ENCODE measurements at regions not wholly inside any gene's neighbourhood (a gene's known extent, or its start where the extent isn't known, plus 50 kb on each side); places are given as distances from the start of the nearest gene placed in this dataset.

DNA sequence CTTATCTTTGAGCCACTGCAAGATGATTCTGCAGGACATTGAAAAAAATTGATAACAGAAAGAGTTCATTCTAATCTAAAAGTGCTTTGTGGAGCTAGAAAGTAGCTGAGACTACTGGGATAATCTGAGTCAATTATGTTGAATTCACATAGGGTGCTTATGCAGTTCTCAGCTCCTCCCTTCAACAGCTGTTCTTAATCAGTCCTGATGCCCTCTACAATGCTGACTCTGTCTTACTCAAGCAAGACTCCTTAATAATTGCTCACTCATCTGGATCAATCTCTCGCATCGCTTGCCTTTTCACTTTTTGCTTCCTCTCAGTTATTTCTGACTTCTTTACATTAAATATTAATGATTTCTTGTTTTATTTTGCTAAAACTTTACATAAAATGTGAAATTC, 182.1 kb downstream of the PCDH17 start:
- Histone ChIP-seq H3K4me2 (ENCODE audit: low read length) (no peak overlapping the region), H4K20me1 (ENCODE audit: insufficient read depth, low read length) (no peaks in the 10 kb centered on the region), H3K27me3 (ENCODE audit: insufficient read depth, low read length) (no peaks in the 10 kb centered on the region), H2AFZ (ENCODE audit: low read depth, low read length) (no peak overlapping the region), H3K9me3 (ENCODE audit: insufficient read depth, low read depth, low read length) (no peaks in the 10 kb centered on the region), H3K4me3 (ENCODE audit: insufficient read depth, low read depth, low read length) (no peak overlapping the region), H3K4me1 (ENCODE audit: insufficient read depth, low read length) (no peaks in the 10 kb centered on the region), H3K9ac (ENCODE audit: low read length) (no peak overlapping the region), H3K36me3 (ENCODE audit: insufficient read depth, low read length) (no peaks in the 10 kb centered on the region), H3K79me2 (ENCODE audit: insufficient read depth, low read length) (no peaks in the 10 kb centered on the region), H3K27ac (ENCODE audit: low read depth, low read length) (no peak overlapping the region)
- Mint-ChIP-seq H3K36me3 (ENCODE audit: low read depth, unreplicated experiment) (no peaks in the 10 kb centered on the region), H3K4me1 (ENCODE audit: low read depth, unreplicated experiment) (no peaks in the 10 kb centered on the region), H3K27me3 (ENCODE audit: low read depth, unreplicated experiment) (no peaks in the 10 kb centered on the region), H3K4me3 (ENCODE audit: unreplicated experiment) (no peak overlapping the region), H3K27ac (ENCODE audit: unreplicated experiment) (no peak overlapping the region), H3K9me3 (ENCODE audit: unreplicated experiment) (no peaks in the 10 kb centered on the region)
- TF ChIP-seq EZH2 (IDR thresholded peaks at IDR 0.05; ENCODE audit: insufficient read depth, low read length) (no peak), CTCF (IDR thresholded peaks at IDR 0.05; ENCODE audit: insufficient read depth, low read depth, low read length) (no peak)
- peak; percentile 31 for DNase-seq (ENCODE audit: low read depth)
- FAIRE-seq: no peak

- Mint-ChIP-seq H3K27me3 (ENCODE audit: low read depth, unreplicated experiment) (no peaks in the 10 kb centered on the region), H3K27ac (ENCODE audit: unreplicated experiment) (no peak overlapping the region), H3K9me3 (ENCODE audit: unreplicated experiment) (no peaks in the 10 kb centered on the region), H3K4me1 (ENCODE audit: low read depth, unreplicated experiment) (no peaks in the 10 kb centered on the region), H3K36me3 (ENCODE audit: low read depth, unreplicated experiment) (no peaks in the 10 kb centered on the region), H3K4me3 (ENCODE audit: unreplicated experiment) (no peak overlapping the region)
- no peak overlapping the region for H3K27ac ChIP-seq (ENCODE audit: low read depth, low read length)
- DNase-seq (ENCODE audit: low read depth): no peak
- H3K9me3 ChIP-seq (ENCODE audit: insufficient read depth, low read depth, low read length): no peaks in the 10 kb centered on the region
- H3K4me2 ChIP-seq (ENCODE audit: low read length): no peak overlapping the region
- TF ChIP-seq EZH2 (IDR thresholded peaks at IDR 0.05; ENCODE audit: insufficient read depth, low read length) (no peak), CTCF (IDR thresholded peaks at IDR 0.05; ENCODE audit: insufficient read depth, low read depth, low read length) (no peak)
- no peak overlapping the region for H3K9ac ChIP-seq (ENCODE audit: low read length)
- H3K4me3 ChIP-seq (ENCODE audit: insufficient read depth, low read depth, low read length): no peak overlapping the region
- FAIRE-seq: no peak
- no peaks in the 10 kb centered on the region for H3K79me2 ChIP-seq (ENCODE audit: insufficient read depth, low read length)
- no peaks in the 10 kb centered on the region for H4K20me1 ChIP-seq (ENCODE audit: insufficient read depth, low read length)
- H2AFZ ChIP-seq (ENCODE audit: low read depth, low read length): no peak overlapping the region
- H3K36me3 ChIP-seq (ENCODE audit: insufficient read depth, low read length): no peaks in the 10 kb centered on the region
- H3K4me1 ChIP-seq (ENCODE audit: insufficient read depth, low read length): no peaks in the 10 kb centered on the region
- H3K27me3 ChIP-seq (ENCODE audit: insufficient read depth, low read length): no peaks in the 10 kb centered on the region
Measured at GRCh38 chr13:57815600-57815999, 184.1 kb downstream of the PCDH17 start.

DNA sequence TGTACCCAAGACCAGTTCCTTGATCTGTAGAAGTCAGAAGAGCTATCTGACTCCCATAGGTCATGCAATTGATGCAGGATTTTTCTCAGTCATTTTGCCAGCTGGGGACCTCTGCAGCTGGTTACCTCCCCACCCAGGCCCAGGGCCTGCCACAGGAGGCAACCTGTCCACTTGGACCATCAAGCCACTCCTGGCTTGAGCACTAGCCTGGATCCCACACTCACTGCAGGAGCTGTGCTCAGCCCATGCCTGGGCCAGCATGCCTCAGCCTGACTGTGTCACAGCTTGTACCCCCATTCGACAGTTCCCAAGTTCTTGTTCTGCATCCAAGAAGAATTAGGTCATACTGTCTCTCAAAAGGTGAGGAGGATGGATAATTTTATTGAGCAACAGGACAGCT, 189.4 kb downstream of the PCDH17 start:
- Mint-ChIP-seq H3K4me1 (ENCODE audit: low read depth, unreplicated experiment) (no peaks in the 10 kb centered on the region), H3K4me3 (ENCODE audit: unreplicated experiment) (no peak overlapping the region), H3K36me3 (ENCODE audit: low read depth, unreplicated experiment) (no peaks in the 10 kb centered on the region), H3K27me3 (ENCODE audit: low read depth, unreplicated experiment) (no peaks in the 10 kb centered on the region), H3K27ac (ENCODE audit: unreplicated experiment) (no peak overlapping the region), H3K9me3 (ENCODE audit: unreplicated experiment) (no peaks in the 10 kb centered on the region)
- Histone ChIP-seq H3K79me2 (ENCODE audit: insufficient read depth, low read length) (no peaks in the 10 kb centered on the region), H3K36me3 (ENCODE audit: insufficient read depth, low read length) (no peaks in the 10 kb centered on the region), H3K4me1 (ENCODE audit: insufficient read depth, low read length) (no peaks in the 10 kb centered on the region), H4K20me1 (ENCODE audit: insufficient read depth, low read length) (no peaks in the 10 kb centered on the region), H3K4me3 (ENCODE audit: insufficient read depth, low read depth, low read length) (no peak overlapping the region), H3K9ac (ENCODE audit: low read length) (no peak overlapping the region), H3K9me3 (ENCODE audit: insufficient read depth, low read depth, low read length) (no peaks in the 10 kb centered on the region), H2AFZ (ENCODE audit: low read depth, low read length) (no peak overlapping the region), H3K27me3 (ENCODE audit: insufficient read depth, low read length) (no peaks in the 10 kb centered on the region), H3K4me2 (ENCODE audit: low read length) (no peak overlapping the region), H3K27ac (ENCODE audit: low read depth, low read length) (no peak overlapping the region)
- no peak for TF ChIP-seq CTCF (IDR thresholded peaks at IDR 0.05; ENCODE audit: insufficient read depth, low read depth, low read length)
- no peak for TF ChIP-seq EZH2 (IDR thresholded peaks at IDR 0.05; ENCODE audit: insufficient read depth, low read length)
- DNase-seq (ENCODE audit: low read depth) (no peak), FAIRE-seq (no peak)
